Panc1 (cell line): ENCODE measurements at regions not wholly inside any gene's neighbourhood (a gene's known extent, or its start where the extent isn't known, plus 50 kb on each side); places are given as distances from the start of the nearest gene placed in this dataset.

Experiments
- ATAC-seq: fragments of 200-7000 bp; cut with Tn5 transposase; 2 replicates; pipeline ENCODE4 v1.9.1; 2020; ENCODE audit warnings: mild to moderate bottlenecking, moderate library complexity
- BruUV-seq: library from RNA; stranded (reverse); fragments of 400-500 nt; replicated peaks from 2 replicates; lab custom pipeline; 2021; lab: Mats Ljungman, UMichigan
- CTCF ChIA-PET: fragments of 300-600 bp; sonication (Branson Sonifier 250); formaldehyde crosslinking; loops from one replicate; lab custom pipeline; 2022; ENCODE audit warnings: antibody characterized with exemption; lab: Charles Lee
- POLR2A ChIA-PET: fragments of 300-600 bp; sonication (Branson Sonifier 250); formaldehyde crosslinking; loops from one replicate; lab custom pipeline; 2022; ENCODE audit warnings: antibody characterized with exemption; lab: Charles Lee
- DNase-seq: peaks from one replicate; pipeline ENCODE4 v3.0.0-alpha.2; 2010; ENCODE audit warnings: low read depth, low spot score
- H3K27ac ChIP-seq: 2 replicates; pipeline ENCODE4 v1.5.1; 2011; ENCODE audit warnings: mild to moderate bottlenecking, low read length, inconsistent platforms
- H3K27me3 ChIP-seq: fragments of 200-500 bp; sonication (Bioruptor generic); 2 replicates; pipeline ENCODE4 v1.6.0; 2014; ENCODE audit warnings: low read length, inconsistent platforms; ENCODE audit not compliant: control insufficient read depth, insufficient read depth
- H3K36me3 ChIP-seq: fragments of 200-500 bp; sonication (Bioruptor generic); 2 replicates; pipeline ENCODE4 v1.5.1; 2014; ENCODE audit warnings: inconsistent platforms, mild to moderate bottlenecking, low read length, moderate library complexity; ENCODE audit not compliant: control insufficient read depth, insufficient read depth
- H3K4me1 ChIP-seq: 2 replicates; pipeline ENCODE4 v1.5.1; 2011; ENCODE audit warnings: inconsistent platforms, mild to moderate bottlenecking, low read length, moderate library complexity; ENCODE audit not compliant: control insufficient read depth, insufficient read depth
- H3K4me3 ChIP-seq, 2 experiments: 2 replicates each; pipeline ENCODE4 v1.5.1; 2011 to 2012; ENCODE audit warnings: low read depth in 2 of 2, low read length in 2 of 2, mild to moderate bottlenecking in 2 of 2, inconsistent platforms in 1 of 2, moderate library complexity in 1 of 2
- H3K9me3 ChIP-seq: fragments of 200-500 bp; sonication (Bioruptor generic); 2 replicates; pipeline ENCODE4 v1.5.1; 2014; ENCODE audit warnings: low read depth, mild to moderate bottlenecking, inconsistent platforms, low read length, moderate library complexity; ENCODE audit not compliant: control insufficient read depth, insufficient read depth
- POLR2AphosphoS5 ChIP-seq: IDR thresholded peaks from 2 replicates; pipeline ENCODE4 v1.6.1; 2012; ENCODE audit warnings: mild to moderate bottlenecking, low read depth, low read length, moderate library complexity
- REST ChIP-seq, 2 experiments: IDR thresholded peaks; 2 replicates each; pipeline ENCODE4 v1.6.1; 2011 to 2012; ENCODE audit warnings: low read depth in 2 of 2, control low read depth in 1 of 2, low read length in 1 of 2, mild to moderate bottlenecking in 1 of 2, moderate library complexity in 1 of 2; ENCODE audit not compliant: insufficient read depth in 1 of 2
- SIN3A ChIP-seq: IDR thresholded peaks from 2 replicates; pipeline ENCODE4 v1.6.1; 2012; ENCODE audit warnings: low read depth, mild to moderate bottlenecking, low read length, moderate library complexity, borderline replicate concordance; ENCODE audit not compliant: insufficient read depth
- TCF7L2 ChIP-seq: IDR thresholded peaks from 2 replicates; pipeline ENCODE4 v1.6.1; 2011; ENCODE audit warnings: mild to moderate bottlenecking, low read depth, low read length, inconsistent platforms
- in situ Hi-C: cut with HindIII; loops from 2 replicates; pipeline ENCODE4 v1.10.0; 2016; ENCODE audit warnings: low sequenced_read_pairs, low pct_unique_long_range_greater_than_20kb
- intact Hi-C: fragments of 100-400 bp; cut with micrococcal nuclease; formaldehyde crosslinking; loops from one replicate; pipeline ENCODE4 v1.10.0; 2022; ENCODE audit not compliant: unreplicated experiment
- TF ChIP-seq, protein P1 (sequence below): fragments of 450-650 bp; IDR thresholded peaks from 2 replicates; pipeline ENCODE4 v1.5.1; 2017; ENCODE audit warnings: mild to moderate bottlenecking

DNA sequence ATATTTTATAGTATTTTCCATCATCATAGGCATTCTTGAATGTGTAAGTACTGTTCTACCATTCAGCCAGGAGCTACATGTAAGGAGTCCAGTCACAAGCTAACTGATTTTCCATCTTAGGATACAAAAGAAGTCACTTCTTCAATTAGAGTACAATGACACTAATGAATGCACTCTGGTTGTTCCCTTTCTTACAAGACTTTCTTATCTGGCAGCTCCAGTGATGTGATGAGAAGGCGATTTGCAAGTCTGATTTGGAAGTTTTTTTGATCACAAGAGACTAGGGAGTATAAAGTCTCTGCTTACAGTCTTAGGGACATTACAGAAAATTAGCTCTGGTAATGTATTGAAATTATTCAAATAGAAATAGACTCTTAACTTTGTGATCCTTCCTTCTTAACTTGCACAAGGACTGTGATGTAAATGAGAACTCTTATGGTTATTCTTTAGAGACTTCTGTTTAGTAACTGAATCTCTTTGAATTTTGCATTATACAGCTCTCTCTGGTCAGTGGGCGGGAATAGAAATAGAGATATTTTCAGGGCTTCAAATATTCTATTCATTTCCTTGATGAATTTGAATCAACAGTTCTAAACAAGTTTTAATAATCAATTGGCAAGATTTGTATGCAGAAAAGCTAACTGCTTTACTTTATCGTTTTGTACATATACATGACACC lies 130.4 kb upstream of the CDH6 start:
- CTCF ChIA-PET = no interaction called here
- intact Hi-C loops = no loop called here
- DNase-seq (no peak), ATAC-seq (no peak)
- in situ Hi-C loops = no loop called here
- no TSS peak for BruUV-seq
- Histone ChIP-seq H3K36me3 (no peaks in the 10 kb centered on the region), H3K9me3 (no peaks in the 10 kb centered on the region), H3K27me3 (no peaks in the 10 kb centered on the region), H3K27ac (no peak overlapping the region), H3K4me1 (no peaks in the 10 kb centered on the region), H3K4me3 (no peak overlapping the region)
- TF ChIP-seq POLR2AphosphoS5 (no peak), SIN3A (no peak), TCF7L2 (no peak), REST (IDR thresholded peaks at IDR 0.05; ENCODE audit: insufficient read depth in 1 of 2, low read depth in 2 of 2, low read length in 1 of 2) (no peak)
- TF ChIP-seq, protein P1, sequence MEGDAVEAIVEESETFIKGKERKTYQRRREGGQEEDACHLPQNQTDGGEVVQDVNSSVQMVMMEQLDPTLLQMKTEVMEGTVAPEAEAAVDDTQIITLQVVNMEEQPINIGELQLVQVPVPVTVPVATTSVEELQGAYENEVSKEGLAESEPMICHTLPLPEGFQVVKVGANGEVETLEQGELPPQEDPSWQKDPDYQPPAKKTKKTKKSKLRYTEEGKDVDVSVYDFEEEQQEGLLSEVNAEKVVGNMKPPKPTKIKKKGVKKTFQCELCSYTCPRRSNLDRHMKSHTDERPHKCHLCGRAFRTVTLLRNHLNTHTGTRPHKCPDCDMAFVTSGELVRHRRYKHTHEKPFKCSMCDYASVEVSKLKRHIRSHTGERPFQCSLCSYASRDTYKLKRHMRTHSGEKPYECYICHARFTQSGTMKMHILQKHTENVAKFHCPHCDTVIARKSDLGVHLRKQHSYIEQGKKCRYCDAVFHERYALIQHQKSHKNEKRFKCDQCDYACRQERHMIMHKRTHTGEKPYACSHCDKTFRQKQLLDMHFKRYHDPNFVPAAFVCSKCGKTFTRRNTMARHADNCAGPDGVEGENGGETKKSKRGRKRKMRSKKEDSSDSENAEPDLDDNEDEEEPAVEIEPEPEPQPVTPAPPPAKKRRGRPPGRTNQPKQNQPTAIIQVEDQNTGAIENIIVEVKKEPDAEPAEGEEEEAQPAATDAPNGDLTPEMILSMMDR = no peak
- POLR2A ChIA-PET = no interaction called here

DNA sequence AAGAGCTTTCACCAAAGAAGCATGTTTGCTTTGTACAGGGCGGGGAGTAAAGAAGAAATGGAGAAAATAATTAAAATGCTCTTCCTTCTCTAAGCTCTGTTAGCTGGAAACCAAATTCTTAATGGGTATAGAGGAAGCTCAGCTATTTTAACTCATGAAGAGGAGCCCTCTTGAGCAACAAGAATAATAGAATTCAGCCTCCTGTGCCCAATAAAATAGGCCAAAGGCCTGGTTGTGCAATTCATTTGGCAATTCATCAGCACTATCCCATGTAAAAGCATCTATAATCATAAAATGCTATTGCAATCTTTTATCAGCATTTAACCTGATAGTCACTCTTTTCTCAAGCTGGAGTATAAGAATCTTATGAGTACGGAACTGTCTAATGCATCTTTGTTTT lies 133.6 kb upstream of the CDH6 start:
- ATAC-seq (no peak), DNase-seq (no peak)
- in situ Hi-C loops = no loop called here
- H3K36me3 ChIP-seq = no peaks in the 10 kb centered on the region
- no TSS peak for BruUV-seq
- H3K4me3 ChIP-seq = no peak overlapping the region
- no peaks in the 10 kb centered on the region for H3K4me1 ChIP-seq
- no peak for TF ChIP-seq REST (IDR thresholded peaks at IDR 0.05; ENCODE audit: insufficient read depth in 1 of 2, low read depth in 2 of 2, low read length in 1 of 2)
- no peak for TF ChIP-seq TCF7L2
- TF ChIP-seq SIN3A = no peak
- TF ChIP-seq, protein P1 = no peak
- TF ChIP-seq POLR2AphosphoS5 = no peak
- POLR2A ChIA-PET = interaction anchor here (0.5 kb wide), 1 partner anchor 150 kb away, joined by 3 read pairs; no protein-coding TSS in a partner anchor
- no peaks in the 10 kb centered on the region for H3K9me3 ChIP-seq
- no peak overlapping the region for H3K27ac ChIP-seq
- no peaks in the 10 kb centered on the region for H3K27me3 ChIP-seq
- intact Hi-C loops = no loop called here
- CTCF ChIA-PET = no interaction called here
